Endothelial cell of umbilical vein (primary cell): ENCODE measurements at regions not wholly inside any gene's neighbourhood (a gene's known extent, or its start where the extent isn't known, plus 50 kb on each side); places are given as distances from the start of the nearest gene placed in this dataset.

Experiments used
- BruUV-seq: library from RNA; stranded (reverse); fragments of 400-500 nt; replicated peaks from 2 replicates; lab custom pipeline; 2021; lab: Mats Ljungman, UMichigan
- CTCF ChIA-PET: fragments of 300-600, 350-600 bp; sonication (Branson Sonifier 250); formaldehyde crosslinking; loops from one replicate; lab custom pipeline; 2021; ENCODE audit warnings: antibody characterized with exemption, inconsistent platforms; lab: Charles Lee
- POLR2A ChIA-PET: fragments of 300-600, 350-600 bp; sonication (Branson Sonifier 250); formaldehyde crosslinking; loops from one replicate; lab custom pipeline; 2021; ENCODE audit warnings: antibody characterized with exemption, inconsistent platforms; lab: Charles Lee
- DNase-seq: peaks from one replicate; pipeline ENCODE4 v3.0.0-alpha.2; 2011; ENCODE audit warnings: low read depth, low spot score
- FAIRE-seq: peaks from 2 replicates; lab custom pipeline; 2011; peaks lifted over from hg19 to GRCh38; lab: Jason Lieb, UNC
- H2AFZ ChIP-seq: 2 replicates; pipeline ENCODE4 v1.6.0; 2012; ENCODE audit warnings: low read depth, low read length, control low read depth, inconsistent platforms
- H3K27ac ChIP-seq: 2 replicates; pipeline ENCODE4 v1.5.1; 2011; ENCODE audit warnings: low read depth, mild to moderate bottlenecking, control low read depth, low read length, moderate library complexity; ENCODE audit not compliant: insufficient read depth
- H3K27me3 ChIP-seq, 2 experiments: 2 replicates each; pipeline versions ENCODE4 v1.6.0 to v1.6.1; 2011; ENCODE audit warnings: low read length in 2 of 2, mixed read lengths in 1 of 2; ENCODE audit not compliant: control insufficient read depth in 2 of 2, insufficient read depth in 2 of 2
- H3K36me3 ChIP-seq, 2 experiments: 2 replicates in 1 of 2; 3 replicates in 1 of 2; pipeline ENCODE4 v1.5.1; 2011; ENCODE audit warnings: low read length in 2 of 2, mild to moderate bottlenecking in 1 of 2, moderate library complexity in 1 of 2; ENCODE audit not compliant: control insufficient read depth in 2 of 2, insufficient read depth in 2 of 2; ENCODE audit errors: extremely low read depth in 1 of 2
- H3K4me1 ChIP-seq: 3 replicates; pipeline ENCODE4 v1.5.1; 2011; ENCODE audit warnings: mild to moderate bottlenecking, low read length; ENCODE audit not compliant: control insufficient read depth, insufficient read depth; ENCODE audit errors: extremely low read depth
- H3K4me2 ChIP-seq: 2 replicates; pipeline ENCODE4 v1.6.1; 2011; ENCODE audit warnings: low read length, control low read depth, mixed read lengths; ENCODE audit not compliant: insufficient read depth
- H3K4me3 ChIP-seq, 3 experiments: fragments of 200-600 bp in 1 of 3; sonication (generic), shearing (Covaris generic) in 1 of 3; replicated peaks in 1 of 3; 2 replicates each; pipeline ENCODE4 v1.5.1; 2011 to 2016; ENCODE audit warnings: control low read depth in 3 of 3, low read length in 3 of 3, mild to moderate bottlenecking in 2 of 3, inconsistent platforms in 1 of 3, low read depth in 1 of 3, moderate library complexity in 1 of 3; ENCODE audit not compliant: insufficient read depth in 1 of 3
- H3K79me2 ChIP-seq: 2 replicates; pipeline ENCODE4 v1.6.0; 2012; ENCODE audit warnings: low read length, inconsistent platforms; ENCODE audit not compliant: control insufficient read depth, insufficient read depth
- H3K9ac ChIP-seq: replicated peaks from 2 replicates; pipeline ENCODE3; 2011; ENCODE audit warnings: low read length, control low read depth; ENCODE audit not compliant: insufficient read depth; ENCODE audit errors: extremely low read depth
- H3K9me1 ChIP-seq: replicated peaks from 3 replicates; pipeline ENCODE4 v1.6.0; 2011; ENCODE audit warnings: mild to moderate bottlenecking, low read length; ENCODE audit not compliant: control insufficient read depth, insufficient read depth; ENCODE audit errors: extremely low read depth
- H3K9me3 ChIP-seq: replicated peaks from 2 replicates; pipeline ENCODE4 v1.5.1; 2012; ENCODE audit warnings: low read length, inconsistent platforms; ENCODE audit not compliant: control insufficient read depth, insufficient read depth
- H4K20me1 ChIP-seq: replicated peaks from 2 replicates; pipeline ENCODE3; 2011; ENCODE audit warnings: mild to moderate bottlenecking, low read length; ENCODE audit not compliant: control insufficient read depth, insufficient read depth; ENCODE audit errors: extremely low read depth
- EZH2 ChIP-seq: IDR thresholded peaks from 2 replicates; pipeline ENCODE4 v1.6.1; 2012; ENCODE audit warnings: borderline replicate concordance, low read depth, mild to moderate bottlenecking, moderate library complexity, low read length, inconsistent platforms; ENCODE audit not compliant: severe bottlenecking
- FOS ChIP-seq: IDR thresholded peaks from 2 replicates; pipeline ENCODE4 v1.6.1; 2011; ENCODE audit warnings: mild to moderate bottlenecking, low read length, moderate library complexity, borderline replicate concordance; ENCODE audit not compliant: insufficient read depth
- GATA2 ChIP-seq: IDR thresholded peaks from 2 replicates; pipeline ENCODE4 v1.7.0; 2011; ENCODE audit warnings: low read depth, mild to moderate bottlenecking, moderate library complexity, mixed read lengths, low read length; ENCODE audit not compliant: insufficient read length, insufficient read depth
- JUN ChIP-seq: IDR thresholded peaks from 2 replicates; pipeline ENCODE4 v1.6.1; 2011; ENCODE audit warnings: borderline replicate concordance, low read depth; ENCODE audit not compliant: insufficient read length, insufficient read depth
- MYC ChIP-seq: IDR thresholded peaks from one replicate; pipeline ENCODE4 v1.6.1; 2011; ENCODE audit warnings: mild to moderate bottlenecking, low read depth, low read length
- POLR2A ChIP-seq: IDR thresholded peaks from 2 replicates; pipeline ENCODE4 v1.6.1; 2012; ENCODE audit warnings: low read depth, mild to moderate bottlenecking, control low read depth, low read length
- POLR2AphosphoS5 ChIP-seq: IDR thresholded peaks from 2 replicates; pipeline ENCODE4 v1.6.1; 2012; ENCODE audit warnings: low read depth, mild to moderate bottlenecking, control low read depth, low read length, moderate library complexity; ENCODE audit not compliant: insufficient read depth
- dilution Hi-C: fragments of 300-500 bp; cut with MboI; formaldehyde crosslinking; loops from one replicate; pipeline ENCODE4 v1.15.0; 2019; ENCODE audit warnings: low sequenced_read_pairs; ENCODE audit not compliant: extremely low pct_ligation_motif_present
- intact Hi-C: fragments of 100-400 bp; cut with micrococcal nuclease; formaldehyde crosslinking; loops from one replicate; pipeline ENCODE4 v1.10.0; 2022
- TF ChIP-seq, protein P1 (sequence below): IDR thresholded peaks from 2 replicates; pipeline ENCODE4 v1.6.1; 2011; ENCODE audit not compliant: insufficient read depth, insufficient read length
- TF ChIP-seq, protein P2 (sequence below), 2 donors: IDR thresholded peaks; 1 replicate in 1 of 2; 2 replicates in 1 of 2; pipeline ENCODE4 v1.5.1; 2011; ENCODE audit warnings: low read length in 2 of 2, mild to moderate bottlenecking in 2 of 2, moderate library complexity in 2 of 2, control low read depth in 1 of 2, inconsistent platforms in 1 of 2, low read depth in 1 of 2; ENCODE audit not compliant: insufficient read depth in 1 of 2; ENCODE audit errors: extremely low read depth in 1 of 2

DNA sequence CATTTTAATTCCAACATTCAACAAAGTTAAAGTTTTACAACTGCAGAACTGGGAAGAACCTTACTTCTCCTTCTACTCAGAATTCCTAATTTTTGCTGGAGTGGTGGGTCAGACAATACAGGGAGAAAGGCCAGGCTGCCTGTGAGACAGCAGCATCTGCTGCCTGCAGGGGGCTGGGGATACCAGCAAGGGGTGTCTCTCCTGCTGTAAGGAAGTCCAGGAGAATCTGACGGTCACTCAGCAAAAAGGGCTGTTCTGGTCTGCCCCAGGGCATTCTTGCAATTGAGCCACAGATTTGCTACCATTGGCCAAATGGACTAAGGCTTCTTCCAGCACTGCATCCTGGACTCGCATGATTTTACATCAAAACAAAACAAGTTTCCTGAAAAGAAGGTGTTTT lies 426.6 kb upstream of the CDH11 start:
- H3K4me2 ChIP-seq: no peak overlapping the region
- ChIA-PET CTCF (no interaction called here), POLR2A (no interaction called here)
- no peaks in the 10 kb centered on the region for H3K9me1 ChIP-seq
- H3K9me3 ChIP-seq: no peaks in the 10 kb centered on the region
- no TSS peak for BruUV-seq
- no peaks in the 10 kb centered on the region for H4K20me1 ChIP-seq
- no peak for DNase-seq
- dilution Hi-C loops (no loop called here), intact Hi-C loops (no loop called here)
- no peaks in the 10 kb centered on the region for H3K27me3 ChIP-seq
- FAIRE-seq: no peak
- H3K36me3 ChIP-seq: no peaks in the 10 kb centered on the region
- H3K27ac ChIP-seq: no peak overlapping the region
- H3K9ac ChIP-seq: no peak overlapping the region
- TF ChIP-seq EZH2 (no peak), GATA2 (no peak), POLR2A (no peak), JUN (no peak), POLR2AphosphoS5 (no peak), MYC (no peak), FOS (no peak)
- TF ChIP-seq, protein P1, sequence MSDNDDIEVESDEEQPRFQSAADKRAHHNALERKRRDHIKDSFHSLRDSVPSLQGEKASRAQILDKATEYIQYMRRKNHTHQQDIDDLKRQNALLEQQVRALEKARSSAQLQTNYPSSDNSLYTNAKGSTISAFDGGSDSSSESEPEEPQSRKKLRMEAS: no peak
- TF ChIP-seq, protein P2, sequence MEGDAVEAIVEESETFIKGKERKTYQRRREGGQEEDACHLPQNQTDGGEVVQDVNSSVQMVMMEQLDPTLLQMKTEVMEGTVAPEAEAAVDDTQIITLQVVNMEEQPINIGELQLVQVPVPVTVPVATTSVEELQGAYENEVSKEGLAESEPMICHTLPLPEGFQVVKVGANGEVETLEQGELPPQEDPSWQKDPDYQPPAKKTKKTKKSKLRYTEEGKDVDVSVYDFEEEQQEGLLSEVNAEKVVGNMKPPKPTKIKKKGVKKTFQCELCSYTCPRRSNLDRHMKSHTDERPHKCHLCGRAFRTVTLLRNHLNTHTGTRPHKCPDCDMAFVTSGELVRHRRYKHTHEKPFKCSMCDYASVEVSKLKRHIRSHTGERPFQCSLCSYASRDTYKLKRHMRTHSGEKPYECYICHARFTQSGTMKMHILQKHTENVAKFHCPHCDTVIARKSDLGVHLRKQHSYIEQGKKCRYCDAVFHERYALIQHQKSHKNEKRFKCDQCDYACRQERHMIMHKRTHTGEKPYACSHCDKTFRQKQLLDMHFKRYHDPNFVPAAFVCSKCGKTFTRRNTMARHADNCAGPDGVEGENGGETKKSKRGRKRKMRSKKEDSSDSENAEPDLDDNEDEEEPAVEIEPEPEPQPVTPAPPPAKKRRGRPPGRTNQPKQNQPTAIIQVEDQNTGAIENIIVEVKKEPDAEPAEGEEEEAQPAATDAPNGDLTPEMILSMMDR (IDR thresholded peaks at IDR 0.05; ENCODE audit: extremely low read depth in 1 of 2, insufficient read depth in 1 of 2, low read depth in 1 of 2, low read length in 2 of 2): no peak
- H3K79me2 ChIP-seq: no peaks in the 10 kb centered on the region
- H3K4me3 ChIP-seq: no peak overlapping the region
- no peak overlapping the region for H2AFZ ChIP-seq
- no peaks in the 10 kb centered on the region for H3K4me1 ChIP-seq
